ENCODE measurements at regions not wholly inside any gene's neighbourhood (a gene's known extent, or its start where the extent isn't known, plus 50 kb on each side); places are given as distances from the start of the nearest gene placed in this dataset.

- H3K9me3 Mint-ChIP-seq (ENCODE audit: low read depth) = peaks cover 2% of the 10 kb centered on the region
- ATAC-seq = no peak
- no peaks in the 10 kb centered on the region for H3K4me1 Mint-ChIP-seq
- no peak for DNase-seq
- H3K36me3 Mint-ChIP-seq = no peaks in the 10 kb centered on the region
- no peaks in the 10 kb centered on the region for H3K27me3 Mint-ChIP-seq
- H3K4me3 Mint-ChIP-seq = no peak overlapping the region
- no peak overlapping the region for H3K27ac Mint-ChIP-seq
- CTCF ChIA-PET = no interaction called here
These were observed 1131.2 kb downstream of the TSN start for GRCh38 chr2:122886479-122887145.

GRCh38 chr2:122899614-122900013 lies 1125.5 kb upstream of the CNTNAP5 start:
- CTCF ChIA-PET = no interaction called here
- Mint-ChIP-seq H3K36me3 (no peaks in the 10 kb centered on the region), H3K4me1 (no peaks in the 10 kb centered on the region), H3K27ac (no peak overlapping the region), H3K9me3 (ENCODE audit: low read depth) (peaks cover 11% of the 10 kb centered on the region), H3K27me3 (no peaks in the 10 kb centered on the region), H3K4me3 (no peak overlapping the region)
- no peak for ATAC-seq
- DNase-seq = no peak

GRCh38 chr2:122905431-122905830 lies 1119.7 kb upstream of the CNTNAP5 start:
- Mint-ChIP-seq H3K36me3 (no peaks in the 10 kb centered on the region), H3K9me3 (ENCODE audit: low read depth) (peaks cover 7% of the 10 kb centered on the region), H3K4me3 (no peak overlapping the region), H3K27me3 (no peaks in the 10 kb centered on the region), H3K4me1 (no peaks in the 10 kb centered on the region), H3K27ac (no peak overlapping the region)
- DNase-seq = no peak
- no peak for ATAC-seq
- CTCF ChIA-PET = no interaction called here

GRCh38 chr2:122908159-122908558 lies 1116.9 kb upstream of the CNTNAP5 start:
- CTCF ChIA-PET = no interaction called here
- no peak overlapping the region for H3K4me3 Mint-ChIP-seq
- DNase-seq (no peak), ATAC-seq (no peak)
- H3K9me3 Mint-ChIP-seq (ENCODE audit: low read depth) = peaks cover 13% of the 10 kb centered on the region
- H3K27ac Mint-ChIP-seq = no peak overlapping the region
- no peaks in the 10 kb centered on the region for H3K36me3 Mint-ChIP-seq
- no peaks in the 10 kb centered on the region for H3K4me1 Mint-ChIP-seq
- H3K27me3 Mint-ChIP-seq = no peaks in the 10 kb centered on the region

GRCh38 chr2:122927197-122927596 lies 1097.9 kb upstream of the CNTNAP5 start:
- no peak overlapping the region for H3K27ac Mint-ChIP-seq
- ATAC-seq (no peak), DNase-seq (no peak)
- CTCF ChIA-PET = no interaction called here
- H3K4me3 Mint-ChIP-seq = no peak overlapping the region
- H3K36me3 Mint-ChIP-seq = no peaks in the 10 kb centered on the region
- peaks cover 10% of the 10 kb centered on the region for H3K9me3 Mint-ChIP-seq (ENCODE audit: low read depth)
- H3K4me1 Mint-ChIP-seq = no peaks in the 10 kb centered on the region
- no peaks in the 10 kb centered on the region for H3K27me3 Mint-ChIP-seq

- Mint-ChIP-seq H3K27ac (no peak overlapping the region), H3K27me3 (no peaks in the 10 kb centered on the region), H3K36me3 (no peaks in the 10 kb centered on the region), H3K4me3 (no peak overlapping the region), H3K4me1 (no peaks in the 10 kb centered on the region), H3K9me3 (ENCODE audit: low read depth) (peaks cover 10% of the 10 kb centered on the region)
- no peak for ATAC-seq
- CTCF ChIA-PET = no interaction called here
- DNase-seq = no peak
These were observed 1097.2 kb upstream of the CNTNAP5 start for GRCh38 chr2:122927710-122928557.

- Mint-ChIP-seq H3K27ac (no peak overlapping the region), H3K9me3 (ENCODE audit: low read depth) (peaks cover 10% of the 10 kb centered on the region), H3K4me3 (no peak overlapping the region), H3K27me3 (no peaks in the 10 kb centered on the region), H3K4me1 (no peaks in the 10 kb centered on the region), H3K36me3 (no peaks in the 10 kb centered on the region)
- CTCF ChIA-PET = no interaction called here
- ATAC-seq (no peak), DNase-seq (no peak)
These were observed 1095.7 kb upstream of the CNTNAP5 start for GRCh38 chr2:122929347-122929746.

- Mint-ChIP-seq H3K27ac (no peak overlapping the region), H3K36me3 (no peaks in the 10 kb centered on the region), H3K27me3 (no peaks in the 10 kb centered on the region), H3K4me3 (no peak overlapping the region), H3K4me1 (no peaks in the 10 kb centered on the region), H3K9me3 (ENCODE audit: low read depth) (peaks cover 3% of the 10 kb centered on the region)
- no peak for ATAC-seq
- no peak for DNase-seq
- CTCF ChIA-PET = no interaction called here
These were observed 1089.6 kb upstream of the CNTNAP5 start for GRCh38 chr2:122935506-122935905.

- DNase-seq = no peak
- Mint-ChIP-seq H3K27ac (no peak overlapping the region), H3K4me3 (no peak overlapping the region), H3K9me3 (ENCODE audit: low read depth) (peaks cover 6% of the 10 kb centered on the region), H3K4me1 (no peaks in the 10 kb centered on the region), H3K27me3 (no peaks in the 10 kb centered on the region), H3K36me3 (no peaks in the 10 kb centered on the region)
- CTCF ChIA-PET = no interaction called here
- ATAC-seq = no peak
These were observed 1085.3 kb upstream of the CNTNAP5 start for GRCh38 chr2:122939796-122940195.

- ATAC-seq (no peak), DNase-seq (no peak)
- Mint-ChIP-seq H3K36me3 (no peaks in the 10 kb centered on the region), H3K9me3 (ENCODE audit: low read depth) (peaks cover 18% of the 10 kb centered on the region), H3K27me3 (no peaks in the 10 kb centered on the region), H3K27ac (no peak overlapping the region), H3K4me3 (no peak overlapping the region), H3K4me1 (no peaks in the 10 kb centered on the region)
- CTCF ChIA-PET = no interaction called here
These were observed 1075.6 kb upstream of the CNTNAP5 start for GRCh38 chr2:122949523-122949922.

- Mint-ChIP-seq H3K27me3 (no peaks in the 10 kb centered on the region), H3K27ac (no peak overlapping the region), H3K4me1 (no peaks in the 10 kb centered on the region), H3K36me3 (no peaks in the 10 kb centered on the region), H3K4me3 (no peak overlapping the region), H3K9me3 (ENCODE audit: low read depth) (peaks cover 2% of the 10 kb centered on the region)
- CTCF ChIA-PET = no interaction called here
- DNase-seq (no peak), ATAC-seq (no peak)
These were observed 1069.3 kb upstream of the CNTNAP5 start for GRCh38 chr2:122955776-122956175.

GRCh38 chr2:122960759-122961641 lies 1064.1 kb upstream of the CNTNAP5 start:
- Mint-ChIP-seq H3K27me3 (no peaks in the 10 kb centered on the region), H3K4me3 (no peak overlapping the region), H3K27ac (no peak overlapping the region), H3K4me1 (no peaks in the 10 kb centered on the region), H3K36me3 (no peaks in the 10 kb centered on the region), H3K9me3 (ENCODE audit: low read depth) (peaks cover 2% of the 10 kb centered on the region)
- ATAC-seq (no peak), DNase-seq (no peak)
- CTCF ChIA-PET = no interaction called here

GRCh38 chr2:122966461-122966860 lies 1058.6 kb upstream of the CNTNAP5 start:
- CTCF ChIA-PET = no interaction called here
- no peak overlapping the region for H3K27ac Mint-ChIP-seq
- DNase-seq (no peak), ATAC-seq (no peak)
- no peak overlapping the region for H3K4me3 Mint-ChIP-seq
- peaks cover 8% of the 10 kb centered on the region for H3K9me3 Mint-ChIP-seq (ENCODE audit: low read depth)
- H3K36me3 Mint-ChIP-seq = no peaks in the 10 kb centered on the region
- no peaks in the 10 kb centered on the region for H3K4me1 Mint-ChIP-seq
- no peaks in the 10 kb centered on the region for H3K27me3 Mint-ChIP-seq

- Mint-ChIP-seq H3K27me3 (no peaks in the 10 kb centered on the region), H3K36me3 (no peaks in the 10 kb centered on the region), H3K27ac (no peak overlapping the region), H3K4me1 (no peaks in the 10 kb centered on the region), H3K9me3 (ENCODE audit: low read depth) (no peaks in the 10 kb centered on the region), H3K4me3 (no peak overlapping the region)
- CTCF ChIA-PET = no interaction called here
- DNase-seq = no peak
- ATAC-seq = no peak
These were observed 1047.5 kb upstream of the CNTNAP5 start for GRCh38 chr2:122977580-122977979.
